ENCODE measurements at regions not wholly inside any gene's neighbourhood (a gene's known extent, or its start where the extent isn't known, plus 50 kb on each side); places are given as distances from the start of the nearest gene placed in this dataset.

DNA sequence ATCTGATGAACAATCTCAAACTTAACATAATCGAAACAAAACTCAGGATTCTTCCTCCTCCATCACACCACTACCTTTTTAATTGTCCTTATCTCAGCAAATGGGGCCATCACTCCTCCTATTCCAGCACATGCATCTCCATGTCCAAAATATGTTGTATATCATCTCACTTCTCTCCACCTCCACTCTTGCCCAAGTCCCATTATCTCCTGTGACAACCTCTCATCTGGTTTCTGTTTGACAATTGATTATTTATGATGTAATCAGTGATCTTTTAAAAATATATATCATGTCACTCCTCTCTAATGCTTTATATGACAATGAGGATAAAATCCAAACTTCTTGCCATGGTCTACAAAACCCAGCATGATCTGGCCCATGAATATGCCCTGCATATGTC lies 200.8 kb upstream of the HMGA2 start:
- Histone ChIP-seq H3K36me3 (ENCODE audit: insufficient read depth, low read length, poor library complexity, severe bottlenecking) (no peaks in the 10 kb centered on the region), H3K4me3 (ENCODE audit: low read depth, low read length, poor library complexity, severe bottlenecking) (no peak overlapping the region), H3K27ac (ENCODE audit: low read depth, low read length, poor library complexity, severe bottlenecking) (no peak overlapping the region), H3K9me3 (ENCODE audit: low read depth, low read length, poor library complexity, severe bottlenecking) (no peaks in the 10 kb centered on the region), H3K27me3 (replicated peaks; ENCODE audit: insufficient read depth, low read depth, low read length, poor library complexity) (no peaks in the 10 kb centered on the region), H3K4me1 (ENCODE audit: insufficient read depth, low read length, poor library complexity, severe bottlenecking) (peaks cover 6% of the 10 kb centered on the region)
- no TSS peak for BruUV-seq (replicated peaks)
- DNase-seq (ENCODE audit: low spot score) = no peak
- intact Hi-C loops (cut with micrococcal nuclease; ENCODE audit: unreplicated experiment) = no loop called here
- CTCF ChIA-PET = no interaction called here
- TF ChIP-seq EZH2 (IDR thresholded peaks at IDR 0.05; ENCODE audit: borderline replicate concordance, low read depth, low read length, poor library complexity, severe bottlenecking) = no peak
- TF ChIP-seq, protein P1, sequence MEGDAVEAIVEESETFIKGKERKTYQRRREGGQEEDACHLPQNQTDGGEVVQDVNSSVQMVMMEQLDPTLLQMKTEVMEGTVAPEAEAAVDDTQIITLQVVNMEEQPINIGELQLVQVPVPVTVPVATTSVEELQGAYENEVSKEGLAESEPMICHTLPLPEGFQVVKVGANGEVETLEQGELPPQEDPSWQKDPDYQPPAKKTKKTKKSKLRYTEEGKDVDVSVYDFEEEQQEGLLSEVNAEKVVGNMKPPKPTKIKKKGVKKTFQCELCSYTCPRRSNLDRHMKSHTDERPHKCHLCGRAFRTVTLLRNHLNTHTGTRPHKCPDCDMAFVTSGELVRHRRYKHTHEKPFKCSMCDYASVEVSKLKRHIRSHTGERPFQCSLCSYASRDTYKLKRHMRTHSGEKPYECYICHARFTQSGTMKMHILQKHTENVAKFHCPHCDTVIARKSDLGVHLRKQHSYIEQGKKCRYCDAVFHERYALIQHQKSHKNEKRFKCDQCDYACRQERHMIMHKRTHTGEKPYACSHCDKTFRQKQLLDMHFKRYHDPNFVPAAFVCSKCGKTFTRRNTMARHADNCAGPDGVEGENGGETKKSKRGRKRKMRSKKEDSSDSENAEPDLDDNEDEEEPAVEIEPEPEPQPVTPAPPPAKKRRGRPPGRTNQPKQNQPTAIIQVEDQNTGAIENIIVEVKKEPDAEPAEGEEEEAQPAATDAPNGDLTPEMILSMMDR (conservative IDR thresholded peaks at IDR 0.05; ENCODE audit: low read depth, low read length) = no peak
- POLR2A ChIA-PET (ENCODE audit: low non-redundant PET) = no interaction called here

DNA sequence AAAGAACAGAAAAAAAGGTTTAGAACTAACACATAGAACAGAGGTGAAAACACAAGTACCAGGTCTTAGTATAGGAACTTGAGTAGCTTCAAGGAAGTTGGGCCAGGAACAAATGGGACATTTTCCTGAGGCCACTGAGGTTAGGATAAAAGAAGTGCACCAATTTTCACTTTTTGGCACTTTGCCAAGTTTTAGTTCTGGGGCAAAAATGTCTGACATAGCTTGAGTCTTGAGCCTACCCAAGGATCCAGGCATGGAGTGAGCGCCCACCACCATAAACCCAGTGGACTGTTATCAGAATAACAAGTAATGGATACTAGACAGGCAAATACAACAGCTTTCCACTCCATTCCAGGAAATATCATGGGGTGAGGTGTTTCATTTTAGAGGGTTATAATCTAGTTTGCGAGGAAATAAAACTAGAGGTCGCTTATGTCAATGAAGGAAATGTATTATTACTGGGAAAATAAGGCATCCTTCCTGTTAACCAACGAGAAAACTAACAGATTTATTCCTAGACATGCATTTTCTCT lies 199.7 kb upstream of the HMGA2 start:
- no TSS peak for BruUV-seq (replicated peaks)

DNA sequence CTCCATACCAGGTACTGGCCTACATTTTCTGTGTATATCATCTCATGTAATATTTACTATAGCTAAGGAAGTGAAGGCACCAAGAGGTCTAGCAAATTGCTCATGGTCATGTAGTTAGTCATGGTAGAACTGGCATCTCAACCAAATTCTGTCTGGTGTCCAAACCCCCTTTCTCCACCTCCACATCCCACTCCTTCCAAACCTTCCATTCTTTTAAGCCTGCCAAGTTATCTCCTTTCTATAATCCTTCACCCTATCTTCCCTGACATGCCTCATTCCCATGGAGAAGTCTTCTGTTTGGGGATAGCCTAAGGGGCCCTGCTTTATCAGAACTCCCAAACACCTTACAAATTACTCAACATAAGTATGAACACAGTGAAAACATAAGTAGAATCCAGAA lies 196.2 kb upstream of the HMGA2 start:
- CTCF ChIA-PET = no interaction called here
- POLR2A ChIA-PET (ENCODE audit: low non-redundant PET) = no interaction called here
- no peak overlapping the region for H3K27ac ChIP-seq (ENCODE audit: low read depth, low read length, poor library complexity, severe bottlenecking)

More for the DNA sequence above, 199.7 kb upstream of the HMGA2 start:
- no peaks in the 10 kb centered on the region for H3K27me3 ChIP-seq (replicated peaks; ENCODE audit: insufficient read depth, low read depth, low read length, poor library complexity)
- H3K36me3 ChIP-seq (ENCODE audit: insufficient read depth, low read length, poor library complexity, severe bottlenecking) = no peaks in the 10 kb centered on the region
- intact Hi-C loops (cut with micrococcal nuclease; ENCODE audit: unreplicated experiment) = no loop called here
- ChIA-PET POLR2A (ENCODE audit: low non-redundant PET) (no interaction called here), CTCF (no interaction called here)
- no peaks in the 10 kb centered on the region for H3K9me3 ChIP-seq (ENCODE audit: low read depth, low read length, poor library complexity, severe bottlenecking)
- H3K4me3 ChIP-seq (ENCODE audit: low read depth, low read length, poor library complexity, severe bottlenecking) = no peak overlapping the region
- peak; percentile 59 for DNase-seq (ENCODE audit: low spot score)
- no peaks in the 10 kb centered on the region for H3K4me1 ChIP-seq (ENCODE audit: insufficient read depth, low read length, poor library complexity, severe bottlenecking)
- no peak overlapping the region for H3K27ac ChIP-seq (ENCODE audit: low read depth, low read length, poor library complexity, severe bottlenecking)
- TF ChIP-seq, protein P1 (conservative IDR thresholded peaks at IDR 0.05; ENCODE audit: low read depth, low read length) = no peak
- no peak for TF ChIP-seq EZH2 (IDR thresholded peaks at IDR 0.05; ENCODE audit: borderline replicate concordance, low read depth, low read length, poor library complexity, severe bottlenecking)

More for the DNA sequence above, 196.2 kb upstream of the HMGA2 start:
- no TSS peak for BruUV-seq (replicated peaks)
- TF ChIP-seq EZH2 (IDR thresholded peaks at IDR 0.05; ENCODE audit: borderline replicate concordance, low read depth, low read length, poor library complexity, severe bottlenecking) = no peak
- TF ChIP-seq, protein P1 (conservative IDR thresholded peaks at IDR 0.05; ENCODE audit: low read depth, low read length) = no peak
- H3K4me3 ChIP-seq (ENCODE audit: low read depth, low read length, poor library complexity, severe bottlenecking) = no peak overlapping the region
- no peaks in the 10 kb centered on the region for H3K9me3 ChIP-seq (ENCODE audit: low read depth, low read length, poor library complexity, severe bottlenecking)
- no peak for DNase-seq (ENCODE audit: low spot score)
- intact Hi-C loops (cut with micrococcal nuclease; ENCODE audit: unreplicated experiment) = no loop called here
- no peaks in the 10 kb centered on the region for H3K36me3 ChIP-seq (ENCODE audit: insufficient read depth, low read length, poor library complexity, severe bottlenecking)
- no peaks in the 10 kb centered on the region for H3K27me3 ChIP-seq (replicated peaks; ENCODE audit: insufficient read depth, low read depth, low read length, poor library complexity)
- no peaks in the 10 kb centered on the region for H3K4me1 ChIP-seq (ENCODE audit: insufficient read depth, low read length, poor library complexity, severe bottlenecking)
